ENCODE measurements at regions not wholly inside any gene's neighbourhood (a gene's known extent, or its start where the extent isn't known, plus 50 kb on each side); places are given as distances from the start of the nearest gene placed in this dataset.

- DNase-seq (ENCODE audit: low read depth, low spot score) = no peak
- H3K4me3 ChIP-seq (ENCODE audit: low read depth, low read length) = no peak overlapping the region
- TF ChIP-seq, protein P1, sequence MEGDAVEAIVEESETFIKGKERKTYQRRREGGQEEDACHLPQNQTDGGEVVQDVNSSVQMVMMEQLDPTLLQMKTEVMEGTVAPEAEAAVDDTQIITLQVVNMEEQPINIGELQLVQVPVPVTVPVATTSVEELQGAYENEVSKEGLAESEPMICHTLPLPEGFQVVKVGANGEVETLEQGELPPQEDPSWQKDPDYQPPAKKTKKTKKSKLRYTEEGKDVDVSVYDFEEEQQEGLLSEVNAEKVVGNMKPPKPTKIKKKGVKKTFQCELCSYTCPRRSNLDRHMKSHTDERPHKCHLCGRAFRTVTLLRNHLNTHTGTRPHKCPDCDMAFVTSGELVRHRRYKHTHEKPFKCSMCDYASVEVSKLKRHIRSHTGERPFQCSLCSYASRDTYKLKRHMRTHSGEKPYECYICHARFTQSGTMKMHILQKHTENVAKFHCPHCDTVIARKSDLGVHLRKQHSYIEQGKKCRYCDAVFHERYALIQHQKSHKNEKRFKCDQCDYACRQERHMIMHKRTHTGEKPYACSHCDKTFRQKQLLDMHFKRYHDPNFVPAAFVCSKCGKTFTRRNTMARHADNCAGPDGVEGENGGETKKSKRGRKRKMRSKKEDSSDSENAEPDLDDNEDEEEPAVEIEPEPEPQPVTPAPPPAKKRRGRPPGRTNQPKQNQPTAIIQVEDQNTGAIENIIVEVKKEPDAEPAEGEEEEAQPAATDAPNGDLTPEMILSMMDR (IDR thresholded peaks at IDR 0.05; ENCODE audit: low read depth, low read length) = no peak
- in situ Hi-C loops (cut with HindIII; ENCODE audit: low sequenced_read_pairs) = no loop called here
These were observed 619.4 kb upstream of the CDH4 start for GRCh38 chr20:60632391-60633262.

DNA sequence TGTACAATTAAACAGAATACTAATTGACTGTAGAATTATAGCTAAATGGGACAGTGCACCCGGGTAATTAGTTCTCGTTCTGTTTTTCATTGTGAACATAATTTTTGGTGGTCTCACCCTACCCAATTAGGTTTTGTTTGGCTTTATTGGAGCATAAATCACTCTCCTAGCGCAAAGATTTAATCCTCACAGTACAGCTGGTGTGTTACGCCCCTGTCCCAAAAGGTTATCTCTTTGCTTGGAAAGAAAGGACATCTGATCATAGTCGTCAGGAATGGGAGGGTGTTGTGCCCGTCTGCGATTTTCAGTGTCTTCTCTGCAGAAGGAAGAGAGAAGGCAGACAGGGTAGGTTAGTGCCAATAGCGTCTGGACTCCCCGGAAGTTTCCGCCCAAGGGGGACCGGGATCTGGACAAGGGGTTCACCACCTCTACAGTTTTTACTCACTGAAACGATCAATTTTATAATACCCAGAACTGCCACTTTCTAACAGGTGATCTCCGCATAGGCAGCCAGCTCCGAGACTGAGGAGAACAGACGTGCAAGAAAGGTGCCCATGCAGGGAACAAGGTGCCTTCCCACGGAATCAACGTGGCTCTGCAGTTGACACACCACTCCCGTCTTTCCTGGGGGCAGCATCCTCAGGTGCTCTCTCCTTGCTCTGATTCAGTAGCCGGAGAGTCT is 617.4 kb upstream of the CDH4 start:
- DNase-seq (ENCODE audit: low read depth, low spot score) = no peak
- no peak overlapping the region for H3K4me3 ChIP-seq (ENCODE audit: low read depth, low read length)
- TF ChIP-seq, protein P1 (IDR thresholded peaks at IDR 0.05; ENCODE audit: low read depth, low read length) = no peak
- in situ Hi-C loops (cut with HindIII; ENCODE audit: low sequenced_read_pairs) = no loop called here

DNA sequence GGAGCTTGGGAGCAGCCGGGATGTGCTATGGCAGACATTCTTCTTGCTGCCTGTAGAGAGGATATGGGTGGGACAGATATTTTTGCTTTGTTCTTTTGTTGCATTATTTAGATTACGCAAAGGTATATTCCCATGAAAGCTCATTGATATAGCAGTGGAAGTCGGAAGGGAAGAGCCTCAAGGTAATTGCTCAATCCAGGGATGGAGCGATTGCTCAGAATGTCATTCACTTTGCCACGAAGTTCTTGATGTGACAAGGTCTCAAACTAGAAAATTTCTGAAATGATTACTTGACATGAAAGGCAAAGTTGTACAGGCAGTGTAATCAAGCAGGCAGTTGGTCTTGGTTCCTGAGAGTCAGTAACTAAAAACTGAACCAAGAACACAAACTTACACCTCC is 615.6 kb upstream of the CDH4 start:
- no peak overlapping the region for H3K4me3 ChIP-seq (ENCODE audit: low read depth, low read length)
- no peak for DNase-seq (ENCODE audit: low read depth, low spot score)
- in situ Hi-C loops (cut with HindIII; ENCODE audit: low sequenced_read_pairs) = no loop called here
- TF ChIP-seq, protein P1 (IDR thresholded peaks at IDR 0.05; ENCODE audit: low read depth, low read length) = no peak

GRCh38 chr20:60637801-60638200 is 614.3 kb upstream of the CDH4 start:
- in situ Hi-C loops (cut with HindIII; ENCODE audit: low sequenced_read_pairs) = no loop called here

GRCh38 chr20:60638430-60639098 is 613.5 kb upstream of the CDH4 start:
- no peak for DNase-seq (ENCODE audit: low read depth, low spot score)
- in situ Hi-C loops (cut with HindIII; ENCODE audit: low sequenced_read_pairs) = no loop called here
- TF ChIP-seq, protein P1 (IDR thresholded peaks at IDR 0.05; ENCODE audit: low read depth, low read length) = no peak
- no peak overlapping the region for H3K4me3 ChIP-seq (ENCODE audit: low read depth, low read length)

More at GRCh38 chr20:60637801-60638200, 614.3 kb upstream of the CDH4 start:
- DNase-seq (ENCODE audit: low read depth, low spot score) = no peak
- TF ChIP-seq, protein P1 (IDR thresholded peaks at IDR 0.05; ENCODE audit: low read depth, low read length) = no peak
- no peak overlapping the region for H3K4me3 ChIP-seq (ENCODE audit: low read depth, low read length)

- TF ChIP-seq, protein P1 (IDR thresholded peaks at IDR 0.05; ENCODE audit: low read depth, low read length) = no peak
- no peak overlapping the region for H3K4me3 ChIP-seq (ENCODE audit: low read depth, low read length)
- in situ Hi-C loops (cut with HindIII; ENCODE audit: low sequenced_read_pairs) = no loop called here
- DNase-seq (ENCODE audit: low read depth, low spot score) = no peak
These were observed 610.1 kb upstream of the CDH4 start for GRCh38 chr20:60641879-60642447.
